GM18519 (cell line): ENCODE measurements at regions not wholly inside any gene's neighbourhood (a gene's known extent, or its start where the extent isn't known, plus 50 kb on each side); places are given as distances from the start of the nearest gene placed in this dataset.

ENCODE experiments used
- ATAC-seq: cut with Tn5 transposase; IDR thresholded peaks from one replicate; pipeline ENCODE4 v1.9.1; 2021; ENCODE audit warnings: mild to moderate bottlenecking, moderate library complexity; ENCODE audit not compliant: unreplicated experiment, low FRiP score

- no peak for ATAC-seq
Observed at GRCh38 chr3:176969066-176969465, 228.2 kb downstream of the TBL1XR1 start.

DNA sequence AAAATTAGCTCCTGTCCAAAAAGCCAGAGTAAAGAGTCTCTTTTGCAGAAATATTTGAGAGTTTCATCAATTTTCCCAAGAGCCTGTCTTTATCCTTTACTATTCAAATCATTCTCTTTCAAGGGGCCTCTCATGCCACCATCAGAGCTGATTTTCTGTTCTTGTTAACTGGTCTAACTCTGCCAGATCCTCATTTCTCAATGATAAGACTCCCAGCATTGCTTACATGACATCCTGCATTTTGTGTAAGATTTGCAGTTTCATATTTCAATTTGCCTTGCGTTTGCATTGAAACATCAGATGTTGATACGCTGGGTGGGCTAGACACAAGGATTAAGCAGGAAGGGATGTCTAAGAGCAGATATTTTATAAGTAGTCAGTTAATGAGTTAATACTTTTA is 228.7 kb downstream of the TBL1XR1 start:
- ATAC-seq, result no peak

DNA sequence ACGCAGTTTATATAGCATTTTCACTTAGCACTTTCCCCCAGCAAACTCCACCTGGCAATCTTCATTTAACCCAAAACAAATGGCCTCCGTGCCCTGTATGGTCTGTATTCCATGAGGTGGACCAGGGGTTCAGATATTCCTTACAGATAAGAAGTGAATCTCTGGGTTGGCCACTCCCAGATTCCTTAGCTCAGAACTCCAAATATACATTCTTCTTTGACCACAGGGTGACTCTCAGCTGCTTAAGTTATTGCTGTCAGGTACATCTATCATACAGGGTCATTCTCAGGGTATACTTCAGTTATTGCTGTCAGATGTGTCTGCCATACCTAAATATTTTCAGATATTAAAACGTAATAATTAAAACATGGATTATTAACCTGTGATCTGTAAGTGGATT is 229.8 kb downstream of the TBL1XR1 start:
- ATAC-seq, result no peak

DNA sequence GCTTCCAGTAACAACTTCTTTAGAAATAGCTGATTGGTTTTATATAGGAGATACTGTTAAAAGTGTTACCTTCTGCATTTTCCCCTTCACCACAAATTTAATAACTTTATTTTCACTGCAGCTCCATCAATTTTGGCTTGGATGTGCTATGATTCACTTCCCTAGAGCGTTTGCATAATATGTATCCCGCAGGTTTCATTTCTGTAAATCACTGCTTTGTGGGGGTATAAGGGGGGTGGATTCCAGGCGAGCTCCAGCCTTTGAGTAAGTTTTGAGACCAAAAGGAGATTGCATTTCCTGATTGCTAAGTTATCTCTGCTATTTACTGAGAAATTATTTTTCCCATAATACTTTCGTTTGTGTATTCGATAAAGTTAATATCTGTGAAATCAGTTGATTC is 232.6 kb downstream of the TBL1XR1 start:
- no peak for ATAC-seq

DNA sequence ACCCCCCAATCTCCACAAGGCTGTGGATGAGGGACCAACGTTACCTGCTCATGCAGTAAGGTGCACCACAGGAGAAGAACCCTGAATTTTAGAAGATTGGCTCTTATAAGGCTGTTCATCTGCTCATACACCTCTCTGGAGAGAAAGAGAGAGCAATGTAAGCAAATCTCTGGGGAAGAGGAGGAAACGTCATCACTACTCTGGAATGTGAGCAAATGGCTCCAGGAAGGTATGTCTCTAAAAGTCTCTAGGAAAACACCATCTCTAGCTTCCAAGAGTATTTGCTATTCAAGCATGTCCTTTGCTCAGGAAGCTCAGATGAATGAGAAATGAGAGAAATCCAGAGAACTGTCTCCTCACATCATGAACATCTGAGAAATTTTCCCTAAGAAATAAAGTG is 235.4 kb downstream of the TBL1XR1 start:
- ATAC-seq, result no peak

DNA sequence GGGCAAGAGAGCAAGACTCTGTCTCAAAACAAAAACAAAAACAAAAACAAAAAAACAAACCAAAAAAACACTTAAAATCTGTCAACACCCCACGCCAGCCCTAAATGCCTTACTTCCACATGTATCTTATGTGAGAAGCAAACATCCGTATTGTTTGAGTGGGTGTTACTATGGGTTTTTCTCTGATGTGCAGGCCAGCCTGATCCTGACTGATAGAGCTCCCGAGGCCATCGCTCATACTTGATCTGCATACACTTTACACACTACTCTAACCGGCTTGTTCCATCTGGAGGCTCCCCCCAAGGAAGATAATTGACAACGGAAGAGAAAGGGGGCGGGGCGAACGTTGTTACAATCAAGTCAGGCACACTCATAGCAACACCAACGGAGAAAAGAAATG is 237.4 kb downstream of the TBL1XR1 start:
- ATAC-seq, result no peak

DNA sequence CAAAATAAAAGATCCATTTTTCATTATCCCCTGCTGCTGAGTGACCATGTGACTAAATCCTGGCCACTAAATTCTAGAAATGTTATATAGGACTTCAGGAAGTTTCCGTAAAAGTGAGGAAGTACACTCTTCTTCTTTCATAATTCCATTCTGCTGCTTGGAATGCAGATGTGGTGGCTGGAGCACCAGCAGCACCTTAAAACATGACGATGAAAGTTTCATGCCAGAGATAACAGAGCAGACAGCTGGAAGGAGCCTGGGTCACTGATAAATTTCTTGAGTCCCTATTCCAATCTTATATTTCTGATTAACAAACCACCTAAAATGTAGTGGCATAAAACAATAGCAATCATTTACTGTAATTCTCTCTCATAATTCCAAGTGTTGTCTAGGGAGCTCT is 238.7 kb downstream of the TBL1XR1 start:
- no peak for ATAC-seq

GRCh38 chr3:176954517-176954916 is 242.8 kb downstream of the TBL1XR1 start:
- no peak for ATAC-seq

DNA sequence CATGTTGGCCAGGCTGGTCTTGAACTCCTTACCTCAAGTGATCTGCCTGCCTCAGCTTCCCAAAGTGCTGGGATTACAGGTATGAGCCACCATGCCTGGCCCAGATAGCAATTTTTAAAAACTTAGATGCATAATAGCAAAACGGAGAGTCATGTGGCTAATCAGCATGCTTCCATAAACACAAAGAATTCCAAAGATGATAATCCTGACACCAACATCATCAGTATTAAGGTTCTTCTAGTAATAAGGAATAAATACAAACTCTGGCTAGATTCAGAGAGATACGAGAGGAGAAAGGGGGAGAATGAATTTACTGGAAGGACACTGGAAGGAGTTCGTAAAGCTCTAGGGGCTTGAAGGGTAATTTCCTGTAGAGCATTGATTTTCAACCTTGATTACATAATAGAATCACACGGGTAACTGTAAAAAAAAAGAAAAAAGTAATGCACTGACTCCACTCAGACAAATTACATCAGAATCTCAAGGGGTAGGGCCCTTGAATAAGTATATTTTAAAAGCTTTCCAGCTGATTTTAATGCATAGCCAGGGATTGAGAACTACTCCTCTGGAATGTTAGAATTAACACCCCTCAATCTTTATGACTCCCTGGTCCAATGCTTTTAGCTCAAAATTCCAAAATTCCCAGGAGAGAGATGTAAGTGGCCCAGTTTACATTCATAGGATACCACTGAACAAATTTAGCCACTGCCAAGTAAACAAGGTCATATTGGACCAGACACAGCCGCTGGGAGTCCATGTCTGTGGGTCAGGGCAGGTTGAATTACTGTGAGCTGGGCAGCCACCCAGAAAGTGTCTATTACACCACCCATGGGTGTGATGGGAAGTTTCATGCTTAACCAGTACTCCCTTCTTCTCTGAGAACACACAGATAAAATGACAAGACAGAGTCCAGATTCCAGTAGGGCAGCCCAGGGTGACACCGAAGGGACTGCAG is 243.9 kb downstream of the TBL1XR1 start:
- ATAC-seq, result no peak

DNA sequence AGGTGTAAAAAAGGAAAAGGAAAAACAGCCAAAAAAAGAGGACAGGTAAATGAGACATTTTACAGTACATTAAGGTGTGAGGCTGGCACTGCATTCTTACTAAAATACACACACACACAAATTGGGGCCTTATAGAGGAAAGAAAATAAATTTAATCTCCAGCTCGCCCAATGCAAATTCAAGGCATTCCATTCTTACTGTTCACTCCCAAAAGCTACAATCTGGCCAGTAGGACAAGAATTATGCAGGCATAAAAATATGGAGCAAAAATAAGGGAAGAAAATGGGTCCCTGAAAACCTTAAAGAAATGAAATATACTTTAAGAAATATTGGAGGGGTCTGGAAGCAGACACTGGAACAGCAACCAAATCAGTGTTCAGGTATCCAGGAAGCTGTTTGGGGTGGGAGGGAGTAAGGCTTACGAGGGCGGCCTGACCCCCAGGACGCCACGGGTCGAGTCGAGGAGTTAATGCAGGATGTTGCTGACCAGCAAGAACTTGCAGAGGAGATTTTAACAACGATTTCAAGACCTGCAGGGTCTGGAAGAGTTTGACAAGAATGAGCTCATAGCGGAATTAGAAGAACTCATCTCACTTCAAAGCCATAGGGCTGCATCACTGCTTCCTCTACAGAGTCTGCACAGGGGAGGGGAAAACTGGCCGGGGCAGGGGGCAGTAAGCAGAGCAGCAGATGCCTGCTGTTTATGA is 245.5 kb downstream of the TBL1XR1 start:
- no peak for ATAC-seq

GRCh38 chr3:176951144-176951543 is 246.1 kb downstream of the TBL1XR1 start:
- ATAC-seq, result no peak

- ATAC-seq, result no peak
Observed at GRCh38 chr3:176950743-176951142, 246.5 kb downstream of the TBL1XR1 start.

GRCh38 chr3:176948151-176948550 is 249.1 kb downstream of the TBL1XR1 start:
- no peak for ATAC-seq

DNA sequence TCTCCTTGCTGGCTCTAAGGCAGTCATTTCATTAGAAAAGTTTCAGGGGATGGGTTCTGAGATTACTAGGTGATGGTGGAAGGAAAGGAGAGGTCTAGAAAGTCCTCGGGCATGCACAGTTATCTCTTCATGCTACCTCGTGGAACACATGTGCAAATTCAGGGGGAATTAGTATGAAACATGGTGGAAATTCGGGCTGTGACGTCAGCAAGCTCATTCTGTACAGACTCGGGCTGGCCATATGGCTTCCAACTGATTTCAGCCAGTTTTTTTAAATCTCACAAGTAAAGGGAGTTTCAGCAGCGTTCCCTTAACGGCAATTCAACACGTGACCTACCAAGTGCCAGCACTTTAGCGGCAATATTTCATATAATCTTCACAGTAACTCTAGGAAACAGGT is 251.1 kb downstream of the TBL1XR1 start:
- no peak for ATAC-seq

GRCh38 chr3:176942305-176942704 is 255.0 kb downstream of the TBL1XR1 start:
- no peak for ATAC-seq

DNA sequence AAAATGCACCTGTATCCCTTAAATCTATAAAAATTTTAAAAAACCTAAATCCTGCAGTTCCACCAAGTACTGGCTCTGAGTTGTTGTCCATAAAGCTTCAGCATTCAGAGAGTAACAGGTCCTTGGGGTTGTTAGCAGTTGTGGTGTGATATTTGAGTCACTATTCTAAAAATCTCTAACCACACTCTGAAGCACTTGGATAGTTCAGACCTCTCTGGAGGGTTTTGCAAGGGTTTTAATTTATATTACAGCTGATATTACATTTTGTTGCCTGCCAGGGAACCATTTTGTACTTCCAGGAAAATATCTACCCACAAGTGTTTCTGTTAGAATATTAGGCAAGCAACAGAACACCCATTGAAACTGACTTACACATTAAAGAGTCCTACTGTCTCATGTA is 255.6 kb downstream of the TBL1XR1 start:
- ATAC-seq, result no peak

DNA sequence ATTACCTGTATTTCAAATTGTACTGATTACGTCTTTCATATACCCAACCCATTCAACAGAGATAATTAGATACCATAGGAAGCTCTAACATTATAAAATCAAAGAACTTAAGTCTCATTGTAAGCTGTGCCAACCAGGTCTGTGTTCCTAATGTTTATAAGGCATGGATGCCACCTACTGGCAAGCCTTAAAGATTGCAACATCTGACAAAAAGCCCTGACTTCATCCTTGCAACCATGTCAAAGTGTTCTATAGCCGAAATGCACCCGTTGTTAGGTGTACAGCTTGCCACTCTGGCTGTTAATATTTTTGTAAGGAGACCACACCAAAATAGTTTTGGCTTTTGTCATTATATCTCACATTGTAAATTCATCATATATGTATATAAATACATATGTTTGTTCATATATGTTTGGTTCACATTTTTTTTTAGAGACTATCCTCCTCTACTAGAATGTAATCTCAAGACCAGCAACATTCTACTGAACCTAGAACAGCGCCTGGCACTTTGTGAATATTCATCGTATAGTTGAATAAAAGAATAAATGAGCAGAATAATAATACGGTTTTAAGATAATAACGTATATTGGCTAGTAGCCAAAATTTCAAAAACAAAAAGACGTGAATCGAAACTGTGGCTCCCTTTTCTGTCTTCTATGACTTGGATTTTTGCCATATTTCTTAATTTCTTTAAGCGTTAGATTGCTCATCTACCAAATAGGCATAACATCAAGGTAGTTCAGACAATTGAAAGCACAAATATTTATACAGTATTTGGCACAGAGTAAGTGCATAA is 258.1 kb downstream of the TBL1XR1 start:
- peak; percentile 99 for ATAC-seq

DNA sequence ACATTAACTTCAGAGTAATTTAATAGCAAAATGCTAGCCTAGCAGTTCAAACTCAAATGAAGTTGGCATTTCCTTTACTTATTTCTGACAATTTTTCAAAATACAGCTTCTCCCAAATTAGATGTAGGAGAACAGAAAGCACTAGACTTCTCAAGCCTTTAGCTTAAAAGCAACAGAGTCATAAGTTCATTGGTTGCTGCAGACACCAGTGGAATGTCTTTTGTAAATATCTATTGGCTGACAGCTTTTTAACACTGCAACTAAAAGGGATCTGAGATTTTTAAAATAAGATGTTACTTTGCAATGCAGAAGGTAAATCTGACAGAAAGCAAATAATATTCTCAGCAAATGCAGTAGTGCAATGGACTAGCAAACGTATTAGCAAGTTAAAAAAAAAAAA is 259.3 kb downstream of the TBL1XR1 start:
- no peak for ATAC-seq

DNA sequence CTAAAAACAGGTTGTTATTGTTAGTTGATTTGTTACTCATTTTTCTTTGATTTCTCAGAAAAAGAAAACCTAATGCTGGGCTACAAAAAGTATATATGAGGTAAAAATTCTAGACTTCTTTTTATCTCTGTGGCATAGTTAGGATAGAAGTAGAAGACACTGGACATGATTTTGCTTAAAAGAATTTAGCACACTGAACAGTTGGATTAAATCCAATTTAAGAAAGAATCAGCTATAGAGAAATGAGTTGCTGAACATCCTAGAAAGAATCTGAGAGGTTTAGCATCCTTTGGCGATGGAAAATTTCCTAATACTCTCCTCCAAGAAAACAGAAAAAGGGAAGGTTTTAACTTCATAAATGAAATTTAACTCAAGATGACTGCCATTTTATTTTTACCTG is 259.7 kb downstream of the TBL1XR1 start:
- ATAC-seq, result no peak

DNA sequence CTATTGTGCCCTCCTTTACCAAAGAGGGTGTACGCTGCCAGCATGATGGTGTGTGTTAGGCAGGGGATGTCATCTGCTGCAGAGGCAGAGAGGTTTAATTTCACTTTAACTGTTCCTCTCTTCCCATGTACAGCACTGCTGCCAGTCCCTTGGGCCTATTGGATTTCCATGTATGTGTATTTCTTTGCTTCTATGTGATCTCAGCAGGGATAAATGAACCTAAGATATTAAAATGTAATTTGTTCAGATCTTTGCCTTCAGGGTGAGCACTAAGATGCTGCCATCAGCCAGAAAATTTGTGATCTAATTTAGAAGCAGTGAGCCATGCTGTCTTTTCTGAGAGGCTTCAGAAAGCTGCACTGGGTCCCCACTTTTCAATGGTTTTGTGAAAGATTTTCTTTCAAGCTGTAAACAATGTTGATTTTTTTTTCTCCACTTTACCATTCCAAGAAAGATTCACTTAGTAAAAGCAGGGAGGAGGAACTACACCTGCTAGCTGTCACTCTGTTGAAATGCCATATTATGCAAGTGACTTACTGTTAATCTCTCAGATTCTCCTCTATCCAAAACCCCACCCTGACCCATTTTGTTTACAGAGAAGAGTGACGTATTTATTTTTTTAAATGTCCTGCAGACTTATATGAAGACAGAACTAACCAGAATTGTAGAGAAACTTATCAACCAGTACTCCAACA is 261.9 kb downstream of the TBL1XR1 start:
- no peak for ATAC-seq
